ENCODE measurements at regions not wholly inside any gene's neighbourhood (a gene's known extent, or its start where the extent isn't known, plus 50 kb on each side); places are given as distances from the start of the nearest gene placed in this dataset.

GRCh38 chr5:74421377-74421776 lies 219.2 kb downstream of the ENC1 start:
- Histone ChIP-seq H3K4me1 (peaks cover 4% of the 10 kb centered on the region), H3K9ac (no peak overlapping the region), H3K27me3 (ENCODE audit: control insufficient read depth, insufficient read depth, low read length) (no peaks in the 10 kb centered on the region), H3K79me2 (no peaks in the 10 kb centered on the region), H3K27ac (no peak overlapping the region), H3K4me3 (ENCODE audit: low read depth, low read length) (no peak overlapping the region), H3K36me3 (ENCODE audit: control insufficient read depth, insufficient read depth, low read length) (no peaks in the 10 kb centered on the region), H3K9me3 (ENCODE audit: control insufficient read depth, low read length) (no peaks in the 10 kb centered on the region), H2AFZ (no peak overlapping the region), H3K4me2 (ENCODE audit: low read length) (no peak overlapping the region)
- TF ChIP-seq, protein P1, sequence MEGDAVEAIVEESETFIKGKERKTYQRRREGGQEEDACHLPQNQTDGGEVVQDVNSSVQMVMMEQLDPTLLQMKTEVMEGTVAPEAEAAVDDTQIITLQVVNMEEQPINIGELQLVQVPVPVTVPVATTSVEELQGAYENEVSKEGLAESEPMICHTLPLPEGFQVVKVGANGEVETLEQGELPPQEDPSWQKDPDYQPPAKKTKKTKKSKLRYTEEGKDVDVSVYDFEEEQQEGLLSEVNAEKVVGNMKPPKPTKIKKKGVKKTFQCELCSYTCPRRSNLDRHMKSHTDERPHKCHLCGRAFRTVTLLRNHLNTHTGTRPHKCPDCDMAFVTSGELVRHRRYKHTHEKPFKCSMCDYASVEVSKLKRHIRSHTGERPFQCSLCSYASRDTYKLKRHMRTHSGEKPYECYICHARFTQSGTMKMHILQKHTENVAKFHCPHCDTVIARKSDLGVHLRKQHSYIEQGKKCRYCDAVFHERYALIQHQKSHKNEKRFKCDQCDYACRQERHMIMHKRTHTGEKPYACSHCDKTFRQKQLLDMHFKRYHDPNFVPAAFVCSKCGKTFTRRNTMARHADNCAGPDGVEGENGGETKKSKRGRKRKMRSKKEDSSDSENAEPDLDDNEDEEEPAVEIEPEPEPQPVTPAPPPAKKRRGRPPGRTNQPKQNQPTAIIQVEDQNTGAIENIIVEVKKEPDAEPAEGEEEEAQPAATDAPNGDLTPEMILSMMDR (IDR thresholded peaks at IDR 0.05), result no peak

DNA sequence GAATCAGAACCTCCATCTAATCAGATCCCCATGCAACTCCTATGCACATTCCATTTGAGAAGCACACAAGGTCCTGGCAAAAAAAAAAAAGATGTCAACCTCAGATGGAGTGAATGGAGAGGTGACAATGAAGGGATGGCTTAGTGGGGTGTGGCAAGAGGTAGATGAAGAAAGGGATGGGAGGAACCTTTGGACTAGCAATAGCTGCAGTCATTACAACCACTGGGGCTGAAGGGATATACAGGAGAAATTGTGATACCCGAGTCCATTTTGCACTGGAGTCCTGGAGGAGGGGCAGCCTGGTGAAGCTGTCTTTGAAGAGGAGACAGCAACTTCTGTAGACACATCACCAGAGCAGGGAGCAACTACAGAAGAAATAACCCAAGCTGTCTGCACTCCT lies 219.6 kb downstream of the ENC1 start:
- no peaks in the 10 kb centered on the region for H3K9me3 ChIP-seq (ENCODE audit: control insufficient read depth, low read length)
- H3K4me1 ChIP-seq, result peaks cover 4% of the 10 kb centered on the region
- H3K9ac ChIP-seq, result no peak overlapping the region
- H3K79me2 ChIP-seq, result no peaks in the 10 kb centered on the region
- no peaks in the 10 kb centered on the region for H3K36me3 ChIP-seq (ENCODE audit: control insufficient read depth, insufficient read depth, low read length)
- no peak overlapping the region for H3K4me2 ChIP-seq (ENCODE audit: low read length)
- H3K4me3 ChIP-seq (ENCODE audit: low read depth, low read length), result no peak overlapping the region
- H2AFZ ChIP-seq, result no peak overlapping the region
- H3K27ac ChIP-seq, result no peak overlapping the region
- TF ChIP-seq, protein P1 (IDR thresholded peaks at IDR 0.05), result no peak
- H3K27me3 ChIP-seq (ENCODE audit: control insufficient read depth, insufficient read depth, low read length), result no peaks in the 10 kb centered on the region

DNA sequence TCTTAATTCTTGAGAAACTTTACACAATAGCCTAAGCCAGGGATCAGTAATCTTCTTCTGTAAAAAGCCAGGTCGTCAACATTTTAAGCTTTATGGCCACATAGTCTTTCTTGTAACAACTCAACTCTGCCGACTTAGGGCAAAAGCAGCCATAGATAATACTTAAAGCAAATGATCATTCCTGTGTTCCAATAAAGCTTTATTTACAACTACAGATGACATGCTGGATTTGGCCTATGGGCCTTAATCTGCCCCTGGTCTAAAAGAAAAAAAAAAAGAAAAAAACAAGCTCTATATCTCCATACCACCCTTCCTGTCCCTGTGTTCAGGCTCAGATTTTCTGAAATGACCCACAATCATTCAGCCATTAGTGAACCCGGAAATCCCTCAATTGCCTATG lies 220.3 kb downstream of the ENC1 start:
- Histone ChIP-seq H3K36me3 (ENCODE audit: control insufficient read depth, insufficient read depth, low read length) (no peaks in the 10 kb centered on the region), H3K27me3 (ENCODE audit: control insufficient read depth, insufficient read depth, low read length) (no peaks in the 10 kb centered on the region), H3K79me2 (no peaks in the 10 kb centered on the region), H3K9ac (no peak overlapping the region), H3K9me3 (ENCODE audit: control insufficient read depth, low read length) (no peaks in the 10 kb centered on the region), H3K27ac (no peak overlapping the region), H2AFZ (peak overlapping the region; percentile 7), H3K4me3 (ENCODE audit: low read depth, low read length) (no peak overlapping the region), H3K4me2 (ENCODE audit: low read length) (no peak overlapping the region), H3K4me1 (peaks cover 4% of the 10 kb centered on the region)
- TF ChIP-seq, protein P1 (IDR thresholded peaks at IDR 0.05), result no peak

DNA sequence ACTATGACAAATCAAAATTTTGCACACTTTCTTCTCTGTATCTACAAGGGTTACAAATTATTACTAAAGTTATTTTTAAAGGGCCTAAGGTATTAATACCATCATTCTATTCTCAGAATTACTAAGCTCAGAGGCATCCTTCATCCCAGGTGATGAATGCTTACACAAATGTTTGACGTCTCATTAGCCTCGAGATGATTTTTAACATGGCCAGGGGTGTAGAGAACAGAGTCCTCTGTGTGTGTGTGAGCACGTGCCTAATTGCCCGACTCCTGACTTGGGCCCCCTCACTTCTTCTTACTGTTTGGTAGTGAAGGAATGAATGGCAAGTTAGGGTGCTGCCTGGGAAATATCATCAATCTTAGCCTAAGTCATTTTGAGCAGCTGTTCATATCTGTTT lies 221.1 kb downstream of the ENC1 start:
- Histone ChIP-seq H3K4me1 (peaks cover 4% of the 10 kb centered on the region), H2AFZ (no peak overlapping the region), H3K9me3 (ENCODE audit: control insufficient read depth, low read length) (no peaks in the 10 kb centered on the region), H3K4me2 (ENCODE audit: low read length) (no peak overlapping the region), H3K4me3 (ENCODE audit: low read depth, low read length) (no peak overlapping the region), H3K36me3 (ENCODE audit: control insufficient read depth, insufficient read depth, low read length) (no peaks in the 10 kb centered on the region), H3K79me2 (no peaks in the 10 kb centered on the region), H3K27me3 (ENCODE audit: control insufficient read depth, insufficient read depth, low read length) (no peaks in the 10 kb centered on the region), H3K9ac (no peak overlapping the region), H3K27ac (no peak overlapping the region)
- TF ChIP-seq, protein P1 (IDR thresholded peaks at IDR 0.05), result no peak

GRCh38 chr5:74418709-74419108 lies 221.8 kb downstream of the ENC1 start:
- Histone ChIP-seq H3K79me2 (no peaks in the 10 kb centered on the region), H3K4me3 (ENCODE audit: low read depth, low read length) (no peak overlapping the region), H3K27ac (no peak overlapping the region), H3K4me2 (ENCODE audit: low read length) (peak overlapping the region; percentile 48), H2AFZ (no peak overlapping the region), H3K9ac (no peak overlapping the region), H3K4me1 (peaks cover 4% of the 10 kb centered on the region), H3K9me3 (ENCODE audit: control insufficient read depth, low read length) (no peaks in the 10 kb centered on the region), H3K36me3 (ENCODE audit: control insufficient read depth, insufficient read depth, low read length) (no peaks in the 10 kb centered on the region), H3K27me3 (ENCODE audit: control insufficient read depth, insufficient read depth, low read length) (no peaks in the 10 kb centered on the region)
- TF ChIP-seq, protein P1 (IDR thresholded peaks at IDR 0.05), result no peak

Data from parathyroid adenoma (tissue), 2 donors.